ENCODE measurements at regions not wholly inside any gene's neighbourhood (a gene's known extent, or its start where the extent isn't known, plus 50 kb on each side); places are given as distances from the start of the nearest gene placed in this dataset.

DNA sequence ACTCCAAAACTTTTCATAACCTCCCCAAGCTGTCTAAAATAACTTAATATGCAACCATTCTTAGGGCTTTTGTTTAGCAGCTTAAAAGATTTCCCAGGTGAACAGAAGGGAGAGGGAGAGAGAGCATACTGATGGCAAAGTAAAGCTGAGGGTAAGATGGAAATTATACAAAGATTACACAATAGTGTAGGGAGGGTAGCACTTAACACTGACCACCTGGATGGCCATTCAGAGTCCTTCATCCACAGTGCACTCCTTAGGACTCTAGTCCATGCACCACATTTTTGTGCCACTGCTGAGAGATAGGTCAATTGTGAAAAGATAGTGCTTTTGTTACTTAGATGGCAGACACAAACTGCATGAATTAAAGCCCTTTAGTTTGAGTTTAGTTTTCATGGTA lies 574.6 kb downstream of the LMO4 start (continued):
- TF ChIP-seq RAD21 (IDR thresholded peaks at IDR 0.05; ENCODE audit: insufficient read depth, low read depth, low read length) (no peak), SUZ12 (IDR thresholded peaks at IDR 0.05; ENCODE audit: unreplicated experiment) (no peak)
- TF ChIP-seq, protein P1, sequence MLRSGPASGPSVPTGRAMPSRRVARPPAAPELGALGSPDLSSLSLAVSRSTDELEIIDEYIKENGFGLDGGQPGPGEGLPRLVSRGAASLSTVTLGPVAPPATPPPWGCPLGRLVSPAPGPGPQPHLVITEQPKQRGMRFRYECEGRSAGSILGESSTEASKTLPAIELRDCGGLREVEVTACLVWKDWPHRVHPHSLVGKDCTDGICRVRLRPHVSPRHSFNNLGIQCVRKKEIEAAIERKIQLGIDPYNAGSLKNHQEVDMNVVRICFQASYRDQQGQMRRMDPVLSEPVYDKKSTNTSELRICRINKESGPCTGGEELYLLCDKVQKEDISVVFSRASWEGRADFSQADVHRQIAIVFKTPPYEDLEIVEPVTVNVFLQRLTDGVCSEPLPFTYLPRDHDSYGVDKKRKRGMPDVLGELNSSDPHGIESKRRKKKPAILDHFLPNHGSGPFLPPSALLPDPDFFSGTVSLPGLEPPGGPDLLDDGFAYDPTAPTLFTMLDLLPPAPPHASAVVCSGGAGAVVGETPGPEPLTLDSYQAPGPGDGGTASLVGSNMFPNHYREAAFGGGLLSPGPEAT (IDR thresholded peaks at IDR 0.05; ENCODE audit: low read depth), result no peak

- no peak for ATAC-seq
- H3K27me3 ChIP-seq (replicated peaks in 1 of 2; ENCODE audit: control insufficient read depth in 2 of 2, insufficient read depth in 2 of 2, low read length in 1 of 2), result no peaks in the 10 kb centered on the region; a peak in 2 of 4 replicates
- BruUV-seq (replicated peaks), result no TSS peak
- H4K20me1 ChIP-seq (ENCODE audit: control insufficient read depth, insufficient read depth), result no peaks in the 10 kb centered on the region
- intact Hi-C loops (cut with micrococcal nuclease; ENCODE audit: unreplicated experiment), result no loop called here
- H3K27ac ChIP-seq (ENCODE audit: control insufficient read depth, insufficient read depth), result no peak overlapping the region
- H3K36me3 ChIP-seq (ENCODE audit: control insufficient read depth in 2 of 2, insufficient read depth in 2 of 2, low read length in 1 of 2), result no peaks in the 10 kb centered on the region
- in situ Hi-C loops (cut with MboI), result no loop called here
- no peak overlapping the region for H3K9ac ChIP-seq (ENCODE audit: control insufficient read depth, insufficient read depth, low read length)
- SMC1A ChIA-PET (ENCODE audit: uncharacterized antibody, unreplicated experiment), result no interaction called here
- no peaks in the 10 kb centered on the region for H3K4me1 ChIP-seq (ENCODE audit: control insufficient read depth, insufficient read depth, low read length)
- CTCF ChIA-PET, result no interaction called here
- no peak overlapping the region for H3K4me3 ChIP-seq
- TF ChIP-seq ZZZ3 (IDR thresholded peaks at IDR 0.05; ENCODE audit: control insufficient read depth, insufficient read length, low read depth), result no peak
- no peak for TF ChIP-seq ZNF24 (IDR thresholded peaks at IDR 0.05)
- no peak for TF ChIP-seq ZBTB33 (IDR thresholded peaks at IDR 0.05)
- no peak for TF ChIP-seq SPI1 (IDR thresholded peaks at IDR 0.05; ENCODE audit: borderline replicate concordance, insufficient read depth, low read depth, low read length)
- no peak for TF ChIP-seq ZSCAN29 (IDR thresholded peaks at IDR 0.05)
- no peak overlapping the region for H2AFZ ChIP-seq (ENCODE audit: control insufficient read depth, low read depth, low read length)
- no peaks in the 10 kb centered on the region for H3K79me2 ChIP-seq (ENCODE audit: control insufficient read depth, insufficient read depth, low read length)
- RAD21 ChIA-PET (ENCODE audit: unreplicated experiment), result no interaction called here
- H3K9me3 ChIP-seq (replicated peaks; ENCODE audit: control insufficient read depth, insufficient read depth, low read length), result no peaks in the 10 kb centered on the region
- H3K4me2 ChIP-seq (ENCODE audit: control insufficient read depth, insufficient read depth), result no peak overlapping the region
- POLR2A ChIA-PET, result no interaction called here
- no peak for FAIRE-seq
- DNase-seq (ENCODE audit: low read depth, low spot score), result no peak
These were observed 576.0 kb downstream of the LMO4 start for GRCh38 chr1:87904651-87905050.

All from GM12878 (cell line).